Thyroid gland (tissue), 4 donors: ENCODE measurements at regions not wholly inside any gene's neighbourhood (a gene's known extent, or its start where the extent isn't known, plus 50 kb on each side); places are given as distances from the start of the nearest gene placed in this dataset.

Experiments used
- POLR2A ChIP-seq, 2 donors: fragments of 450-650 bp; IDR thresholded peaks; one replicate each; pipeline ENCODE4 v1.6.1; 2017; ENCODE audit warnings: antibody characterized with exemption in 2 of 2, mild to moderate bottlenecking in 2 of 2, moderate library complexity in 1 of 2
- TF ChIP-seq, protein P1 (sequence below), 6 experiments: fragments of 200-600 bp in 3 of 6; fragments of 450-650 bp in 3 of 6; sonication (generic) in 3 of 6; IDR thresholded peaks; one replicate each; pipeline ENCODE4 v1.5.1; 2016 to 2019; ENCODE audit warnings: antibody characterized with exemption in 6 of 6, mild to moderate bottlenecking in 2 of 6, inconsistent platforms in 1 of 6, moderate library complexity in 1 of 6

DNA sequence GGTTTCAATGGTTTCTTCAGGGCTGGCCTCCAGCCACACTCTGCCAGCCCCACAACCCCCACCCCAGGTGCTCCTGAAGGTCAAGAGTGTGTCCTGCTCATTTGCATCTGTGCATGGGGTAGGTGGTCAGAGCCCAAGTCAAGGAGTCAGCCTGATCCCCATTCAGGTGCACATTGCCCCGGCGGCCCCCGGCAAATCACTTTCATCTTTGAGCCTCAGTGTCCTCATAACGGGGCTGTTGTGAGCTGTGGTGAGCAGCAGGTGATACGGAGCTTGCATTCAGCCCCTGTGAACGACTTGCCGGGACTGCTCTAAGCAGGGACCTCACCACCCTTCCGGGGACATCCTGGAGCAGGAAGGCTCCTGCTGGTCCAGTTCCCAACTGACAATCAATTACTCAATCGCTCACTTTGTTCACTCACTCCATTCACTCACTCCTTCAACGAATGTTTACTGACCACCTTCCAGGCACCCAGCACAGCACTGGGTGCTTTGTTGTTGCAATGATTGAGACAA is 93.2 kb upstream of the CPEB4 start:
- TF ChIP-seq, protein P1, sequence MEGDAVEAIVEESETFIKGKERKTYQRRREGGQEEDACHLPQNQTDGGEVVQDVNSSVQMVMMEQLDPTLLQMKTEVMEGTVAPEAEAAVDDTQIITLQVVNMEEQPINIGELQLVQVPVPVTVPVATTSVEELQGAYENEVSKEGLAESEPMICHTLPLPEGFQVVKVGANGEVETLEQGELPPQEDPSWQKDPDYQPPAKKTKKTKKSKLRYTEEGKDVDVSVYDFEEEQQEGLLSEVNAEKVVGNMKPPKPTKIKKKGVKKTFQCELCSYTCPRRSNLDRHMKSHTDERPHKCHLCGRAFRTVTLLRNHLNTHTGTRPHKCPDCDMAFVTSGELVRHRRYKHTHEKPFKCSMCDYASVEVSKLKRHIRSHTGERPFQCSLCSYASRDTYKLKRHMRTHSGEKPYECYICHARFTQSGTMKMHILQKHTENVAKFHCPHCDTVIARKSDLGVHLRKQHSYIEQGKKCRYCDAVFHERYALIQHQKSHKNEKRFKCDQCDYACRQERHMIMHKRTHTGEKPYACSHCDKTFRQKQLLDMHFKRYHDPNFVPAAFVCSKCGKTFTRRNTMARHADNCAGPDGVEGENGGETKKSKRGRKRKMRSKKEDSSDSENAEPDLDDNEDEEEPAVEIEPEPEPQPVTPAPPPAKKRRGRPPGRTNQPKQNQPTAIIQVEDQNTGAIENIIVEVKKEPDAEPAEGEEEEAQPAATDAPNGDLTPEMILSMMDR (IDR thresholded peaks at IDR 0.05) = no peak
- no peak for TF ChIP-seq POLR2A (IDR thresholded peaks at IDR 0.05)
